Astrocyte (in vitro differentiated cells and primary cell): ENCODE measurements at regions not wholly inside any gene's neighbourhood (a gene's known extent, or its start where the extent isn't known, plus 50 kb on each side); places are given as distances from the start of the nearest gene placed in this dataset.
"Not testable (repeated sequence)": the region's sequence is repeated elsewhere in the genome, so short reads cannot be mapped to it uniquely, and the experiment has no call there.

Source experiments
- DNase-seq: peaks from one replicate; pipeline ENCODE4 v3.0.0-alpha.2; 2010; ENCODE audit warnings: low read depth
- FAIRE-seq: peaks from 2 replicates; lab custom pipeline; 2011; peaks lifted over from hg19 to GRCh38; lab: Jason Lieb, UNC
- H2AFZ ChIP-seq: 2 replicates; pipeline ENCODE4 v1.6.0; 2012; ENCODE audit warnings: low read depth, low read length, inconsistent platforms
- H3K27ac ChIP-seq: 2 replicates; pipeline ENCODE4 v1.5.1; 2011; ENCODE audit warnings: low read depth, low read length, inconsistent platforms
- H3K27me3 ChIP-seq: 2 replicates; pipeline ENCODE4 v1.6.0; 2011; ENCODE audit warnings: low read length, inconsistent platforms; ENCODE audit not compliant: insufficient read depth
- H3K36me3 ChIP-seq: 2 replicates; pipeline ENCODE4 v1.5.1; 2011; ENCODE audit warnings: low read length, inconsistent platforms; ENCODE audit not compliant: insufficient read depth
- H3K4me1 ChIP-seq: 2 replicates; pipeline ENCODE4 v1.5.1; 2011; ENCODE audit warnings: low read length, inconsistent platforms; ENCODE audit not compliant: insufficient read depth
- H3K4me2 ChIP-seq: 2 replicates; pipeline ENCODE4 v1.6.0; 2012; ENCODE audit warnings: low read length, inconsistent platforms
- H3K4me3 ChIP-seq: 2 replicates; pipeline ENCODE4 v1.5.1; 2011; ENCODE audit warnings: low read depth, mild to moderate bottlenecking, low read length, inconsistent platforms; ENCODE audit not compliant: insufficient read depth
- H3K79me2 ChIP-seq: 2 replicates; pipeline ENCODE4 v1.6.0; 2012; ENCODE audit warnings: mild to moderate bottlenecking, low read length, inconsistent platforms; ENCODE audit not compliant: insufficient read depth
- H3K9ac ChIP-seq: 2 replicates; pipeline ENCODE4 v1.6.0; 2012; ENCODE audit warnings: mild to moderate bottlenecking, low read length, inconsistent platforms
- H3K9me3 ChIP-seq: 2 replicates; pipeline ENCODE4 v1.5.1; 2012; ENCODE audit warnings: low read depth, mild to moderate bottlenecking, low read length, inconsistent platforms; ENCODE audit not compliant: insufficient read depth
- H4K20me1 ChIP-seq: 2 replicates; pipeline ENCODE4 v1.6.0; 2012; ENCODE audit warnings: low read length, inconsistent platforms; ENCODE audit not compliant: insufficient read depth
- H3K27ac Mint-ChIP-seq: one replicate; pipeline ENCODE4 v1.8.0; 2021; ENCODE audit warnings: mild to moderate bottlenecking, mixed read lengths; ENCODE audit not compliant: unreplicated experiment
- H3K27me3 Mint-ChIP-seq: one replicate; pipeline ENCODE4 v1.8.0; 2021; ENCODE audit warnings: low read depth, mixed read lengths; ENCODE audit not compliant: unreplicated experiment
- H3K36me3 Mint-ChIP-seq: one replicate; pipeline ENCODE4 v1.8.0; 2021; ENCODE audit warnings: low read depth, mixed read lengths; ENCODE audit not compliant: unreplicated experiment
- H3K4me1 Mint-ChIP-seq: one replicate; pipeline ENCODE4 v1.8.0; 2021; ENCODE audit warnings: low read depth, mixed read lengths; ENCODE audit not compliant: unreplicated experiment
- H3K4me3 Mint-ChIP-seq: one replicate; pipeline ENCODE4 v1.8.0; 2021; ENCODE audit warnings: mild to moderate bottlenecking, moderate library complexity, mixed read lengths; ENCODE audit not compliant: unreplicated experiment
- H3K9me3 Mint-ChIP-seq: one replicate; pipeline ENCODE4 v1.8.0; 2021; ENCODE audit warnings: mild to moderate bottlenecking, mixed read lengths; ENCODE audit not compliant: unreplicated experiment
- CTCF ChIP-seq: IDR thresholded peaks from 2 replicates; pipeline ENCODE4 v1.5.1; 2011; ENCODE audit warnings: low read depth, mild to moderate bottlenecking, inconsistent platforms, low read length, moderate library complexity; ENCODE audit not compliant: insufficient read depth

GRCh38 chr11:89615642-89616041, 94.5 kb upstream of the TRIM77 start:
- H3K9me3 Mint-ChIP-seq, FAIRE-seq, H2AFZ ChIP-seq, H3K9ac ChIP-seq, H3K9me3 ChIP-seq, H3K36me3 Mint-ChIP-seq, H3K27me3 Mint-ChIP-seq, H3K79me2 ChIP-seq, H3K27me3 ChIP-seq, H3K4me3 ChIP-seq, H4K20me1 ChIP-seq, H3K4me2 ChIP-seq, H3K27ac Mint-ChIP-seq, H3K4me1 ChIP-seq, H3K27ac ChIP-seq, DNase-seq, H3K36me3 ChIP-seq, H3K4me1 Mint-ChIP-seq, H3K4me3 Mint-ChIP-seq: not testable (repeated sequence)

GRCh38 chr11:89616161-89616560, 93.9 kb upstream of the TRIM77 start:
- H3K4me3 ChIP-seq, H3K4me1 ChIP-seq, H3K27me3 Mint-ChIP-seq, H3K4me2 ChIP-seq, H3K9me3 ChIP-seq, H2AFZ ChIP-seq, H3K79me2 ChIP-seq, H3K9ac ChIP-seq, H3K27ac Mint-ChIP-seq, FAIRE-seq, H3K4me1 Mint-ChIP-seq, H3K36me3 ChIP-seq, H3K9me3 Mint-ChIP-seq, H3K36me3 Mint-ChIP-seq, H3K4me3 Mint-ChIP-seq, H4K20me1 ChIP-seq, H3K27ac ChIP-seq, H3K27me3 ChIP-seq: not testable (repeated sequence)
- peak; percentile 41 for DNase-seq

GRCh38 chr11:89616999-89617602, 93.0 kb upstream of the TRIM77 start:
- H3K27ac Mint-ChIP-seq = not testable (repeated sequence)

GRCh38 chr11:89620721-89621120, 89.4 kb upstream of the TRIM77 start:
- not testable (repeated sequence) for DNase-seq, H3K27ac Mint-ChIP-seq, H3K9me3 Mint-ChIP-seq, H3K79me2 ChIP-seq, H3K9me3 ChIP-seq, H3K27me3 Mint-ChIP-seq, H3K9ac ChIP-seq, H3K36me3 Mint-ChIP-seq, H3K4me1 ChIP-seq, H4K20me1 ChIP-seq, H3K36me3 ChIP-seq, H2AFZ ChIP-seq, H3K4me3 Mint-ChIP-seq, H3K4me3 ChIP-seq, H3K27ac ChIP-seq, H3K27me3 ChIP-seq, H3K4me2 ChIP-seq, H3K4me1 Mint-ChIP-seq
- FAIRE-seq = peak; percentile 68

More at GRCh38 chr11:89616999-89617602, 93.0 kb upstream of the TRIM77 start:
- H3K36me3 Mint-ChIP-seq, H3K4me2 ChIP-seq, H3K79me2 ChIP-seq, H3K27me3 ChIP-seq, H3K27me3 Mint-ChIP-seq, H3K4me1 Mint-ChIP-seq, H3K36me3 ChIP-seq, H3K9me3 Mint-ChIP-seq, H3K9me3 ChIP-seq, H3K4me3 Mint-ChIP-seq, H4K20me1 ChIP-seq, H3K4me3 ChIP-seq, H3K27ac ChIP-seq, H2AFZ ChIP-seq, H3K4me1 ChIP-seq: not testable (repeated sequence)
- peak; percentile 31 for TF ChIP-seq CTCF
- DNase-seq (peak; percentile 16), FAIRE-seq (peak; percentile 97)
- H3K9ac ChIP-seq = peak overlapping the region; percentile 31
